Thyroid gland (tissue), 4 donors: ENCODE measurements at regions not wholly inside any gene's neighbourhood (a gene's known extent, or its start where the extent isn't known, plus 50 kb on each side); places are given as distances from the start of the nearest gene placed in this dataset.

Experiments
- DNase-seq, 2 donors: peaks; one replicate each; pipeline ENCODE4 v3.0.0-alpha.2; 2019
- H3K27ac ChIP-seq, 3 donors: fragments of 200-600 bp; sonication (generic); 1 replicate in 2 of 3; 2 replicates in 1 of 3; pipeline ENCODE4 v1.5.1; 2016 to 2019; ENCODE audit warnings: mild to moderate bottlenecking in 1 of 3, moderate library complexity in 1 of 3
- H3K27me3 ChIP-seq: fragments of 200-600 bp; sonication (generic); one replicate; pipeline ENCODE4 v1.5.1; 2019
- H3K36me3 ChIP-seq, 2 donors: fragments of 200-600 bp; sonication (generic); one replicate each; pipeline ENCODE4 v1.5.1; 2016 to 2019
- H3K4me1 ChIP-seq, 2 donors: fragments of 200-600 bp; sonication (generic); one replicate each; pipeline ENCODE4 v1.5.1; 2017 to 2019
- H3K4me3 ChIP-seq, 3 donors: fragments of 200-600 bp; sonication (generic); replicated peaks in 1 of 3; 1 replicate in 2 of 3; 2 replicates in 1 of 3; pipeline ENCODE4 v1.5.1; 2016; ENCODE audit warnings: mild to moderate bottlenecking in 1 of 3
- H3K9me3 ChIP-seq: fragments of 200-600 bp; sonication (generic); one replicate; pipeline ENCODE4 v1.5.1; 2017
- POLR2A ChIP-seq, 2 donors: fragments of 450-650 bp; IDR thresholded peaks; one replicate each; pipeline ENCODE4 v1.6.1; 2017; ENCODE audit warnings: antibody characterized with exemption in 2 of 2, mild to moderate bottlenecking in 2 of 2, moderate library complexity in 1 of 2
- WGBS, 2 donors: methylation state at CpG; one replicate each; pipeline ENCODE4 v1.1.5; 2017; 5-methylcytosine and 5-hydroxymethylcytosine counted together
- intact Hi-C: fragments of 100-400 bp; cut with DNase I; formaldehyde crosslinking; loops from one replicate; pipeline ENCODE4 v1.15.1; 2023
- TF ChIP-seq, protein P1 (sequence below), 6 experiments: fragments of 200-600 bp in 3 of 6; fragments of 450-650 bp in 3 of 6; sonication (generic) in 3 of 6; IDR thresholded peaks; one replicate each; pipeline ENCODE4 v1.5.1; 2016 to 2019; ENCODE audit warnings: antibody characterized with exemption in 6 of 6, mild to moderate bottlenecking in 2 of 6, inconsistent platforms in 1 of 6, moderate library complexity in 1 of 6

DNA sequence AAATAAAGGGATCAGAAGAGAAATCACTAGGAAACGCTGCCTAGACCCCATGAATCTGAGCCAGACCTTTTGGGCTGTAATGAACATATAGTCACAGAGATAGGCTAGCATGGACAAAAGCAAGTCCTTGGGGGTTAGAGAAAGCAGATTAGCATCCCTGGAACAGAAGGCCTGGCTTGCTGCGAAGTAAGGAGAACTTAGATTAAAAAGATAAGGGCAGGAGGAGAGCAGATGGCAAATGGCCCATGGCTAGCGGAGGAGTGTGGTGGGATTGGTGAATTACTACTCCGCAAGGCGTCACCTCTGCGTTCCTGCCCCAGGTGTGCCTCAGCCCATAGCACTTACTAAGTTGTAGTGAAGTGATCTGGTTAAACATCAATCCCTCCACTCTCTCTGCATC, 92.3 kb upstream of the ZNF438 start:
- H3K4me1 ChIP-seq: peaks cover 0 to 5% of the 10 kb centered on the region in 2 donors
- H3K27me3 ChIP-seq: no peaks in the 10 kb centered on the region
- no peak overlapping the region for H3K4me3 ChIP-seq
- DNase-seq: no peak
- WGBS, 2 donors: 95 to 96% methylated on average over 6 of the region's 6 CpGs
- no peak for TF ChIP-seq POLR2A (IDR thresholded peaks at IDR 0.05)
- intact Hi-C loops: no loop called here
- no peak overlapping the region for H3K27ac ChIP-seq
- no peaks in the 10 kb centered on the region for H3K9me3 ChIP-seq
- H3K36me3 ChIP-seq: no peaks in the 10 kb centered on the region

- Histone ChIP-seq H3K4me1 (no peaks in the 10 kb centered on the region), H3K27ac (no peak overlapping the region), H3K9me3 (no peaks in the 10 kb centered on the region), H3K36me3 (no peaks in the 10 kb centered on the region), H3K4me3 (no peak overlapping the region), H3K27me3 (no peaks in the 10 kb centered on the region)
- intact Hi-C loops: no loop called here
- DNase-seq: no peak
- TF ChIP-seq, protein P1, sequence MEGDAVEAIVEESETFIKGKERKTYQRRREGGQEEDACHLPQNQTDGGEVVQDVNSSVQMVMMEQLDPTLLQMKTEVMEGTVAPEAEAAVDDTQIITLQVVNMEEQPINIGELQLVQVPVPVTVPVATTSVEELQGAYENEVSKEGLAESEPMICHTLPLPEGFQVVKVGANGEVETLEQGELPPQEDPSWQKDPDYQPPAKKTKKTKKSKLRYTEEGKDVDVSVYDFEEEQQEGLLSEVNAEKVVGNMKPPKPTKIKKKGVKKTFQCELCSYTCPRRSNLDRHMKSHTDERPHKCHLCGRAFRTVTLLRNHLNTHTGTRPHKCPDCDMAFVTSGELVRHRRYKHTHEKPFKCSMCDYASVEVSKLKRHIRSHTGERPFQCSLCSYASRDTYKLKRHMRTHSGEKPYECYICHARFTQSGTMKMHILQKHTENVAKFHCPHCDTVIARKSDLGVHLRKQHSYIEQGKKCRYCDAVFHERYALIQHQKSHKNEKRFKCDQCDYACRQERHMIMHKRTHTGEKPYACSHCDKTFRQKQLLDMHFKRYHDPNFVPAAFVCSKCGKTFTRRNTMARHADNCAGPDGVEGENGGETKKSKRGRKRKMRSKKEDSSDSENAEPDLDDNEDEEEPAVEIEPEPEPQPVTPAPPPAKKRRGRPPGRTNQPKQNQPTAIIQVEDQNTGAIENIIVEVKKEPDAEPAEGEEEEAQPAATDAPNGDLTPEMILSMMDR (IDR thresholded peaks at IDR 0.05): no peak
- no peak for TF ChIP-seq POLR2A (IDR thresholded peaks at IDR 0.05)
- 86% methylated on average over 5 of the region's 5 CpGs for WGBS, 2 donors
These were observed 93.2 kb upstream of the ZNF438 start for GRCh38 chr10:31124852-31125251.

GRCh38 chr10:31125789-31126188, 94.1 kb upstream of the ZNF438 start:
- H3K4me1 ChIP-seq: no peaks in the 10 kb centered on the region
- H3K36me3 ChIP-seq: no peaks in the 10 kb centered on the region
- H3K27ac ChIP-seq: no peak overlapping the region
- no peak for DNase-seq
- H3K9me3 ChIP-seq: no peaks in the 10 kb centered on the region
- H3K27me3 ChIP-seq: no peaks in the 10 kb centered on the region
- H3K4me3 ChIP-seq: no peak overlapping the region
- TF ChIP-seq, protein P1 (IDR thresholded peaks at IDR 0.05): no peak
- no peak for TF ChIP-seq POLR2A (IDR thresholded peaks at IDR 0.05)
- intact Hi-C loops: no loop called here

DNA sequence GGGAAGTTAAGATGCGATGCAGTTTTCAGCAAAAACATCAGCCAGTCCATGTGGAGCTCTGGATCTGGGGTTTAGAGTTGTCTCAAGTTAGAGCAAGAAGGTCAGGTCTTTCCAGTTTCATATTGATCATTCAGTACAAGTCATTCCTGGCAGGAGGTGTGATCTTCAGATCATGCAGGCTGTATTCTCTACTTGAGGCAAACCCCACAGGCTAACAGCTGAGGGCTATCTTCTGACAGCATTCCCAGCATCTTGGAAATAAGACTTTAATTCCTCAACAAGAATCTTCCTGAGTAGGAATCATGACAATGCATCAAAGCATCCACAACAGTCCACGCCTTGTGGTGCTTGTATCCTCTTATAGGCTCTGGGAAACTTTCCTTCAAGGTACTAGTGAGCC, 94.9 kb upstream of the ZNF438 start:
- H3K27ac ChIP-seq: no peak overlapping the region
- H3K36me3 ChIP-seq: no peaks in the 10 kb centered on the region
- no peaks in the 10 kb centered on the region for H3K27me3 ChIP-seq
- H3K4me3 ChIP-seq: no peak overlapping the region
- no peaks in the 10 kb centered on the region for H3K9me3 ChIP-seq
- intact Hi-C loops: no loop called here
- WGBS, 2 donors: 95 to 98% methylated on average over 2 of the region's 2 CpGs
- no peaks in the 10 kb centered on the region for H3K4me1 ChIP-seq
- TF ChIP-seq, protein P1 (IDR thresholded peaks at IDR 0.05): no peak
- no peak for TF ChIP-seq POLR2A (IDR thresholded peaks at IDR 0.05)
- DNase-seq: no peak

GRCh38 chr10:31128536-31128935, 96.9 kb upstream of the ZNF438 start:
- no peaks in the 10 kb centered on the region for H3K4me1 ChIP-seq
- no peak for DNase-seq
- H3K27ac ChIP-seq: no peak overlapping the region
- 90 to 100% methylated on average over 2 of the region's 2 CpGs for WGBS, 2 donors
- no peaks in the 10 kb centered on the region for H3K36me3 ChIP-seq
- intact Hi-C loops: no loop called here
- TF ChIP-seq POLR2A (IDR thresholded peaks at IDR 0.05): no peak
- TF ChIP-seq, protein P1 (IDR thresholded peaks at IDR 0.05): no peak
- H3K9me3 ChIP-seq: no peaks in the 10 kb centered on the region
- no peaks in the 10 kb centered on the region for H3K27me3 ChIP-seq
- no peak overlapping the region for H3K4me3 ChIP-seq

GRCh38 chr10:31129271-31129670, 97.6 kb upstream of the ZNF438 start:
- Histone ChIP-seq H3K4me3 (no peak overlapping the region), H3K36me3 (no peaks in the 10 kb centered on the region), H3K27me3 (no peaks in the 10 kb centered on the region), H3K27ac (no peak overlapping the region), H3K4me1 (peaks cover 3 to 5% of the 10 kb centered on the region in 2 donors), H3K9me3 (no peaks in the 10 kb centered on the region)
- no peak for TF ChIP-seq POLR2A (IDR thresholded peaks at IDR 0.05)
- TF ChIP-seq, protein P1 (IDR thresholded peaks at IDR 0.05): no peak
- 55 to 68% methylated on average over 2 of the region's 2 CpGs for WGBS, 2 donors
- DNase-seq: peak; percentile 45 to 47
- intact Hi-C loops: no loop called here
